ENCODE measurements at regions not wholly inside any gene's neighbourhood (a gene's known extent, or its start where the extent isn't known, plus 50 kb on each side); places are given as distances from the start of the nearest gene placed in this dataset.

DNA sequence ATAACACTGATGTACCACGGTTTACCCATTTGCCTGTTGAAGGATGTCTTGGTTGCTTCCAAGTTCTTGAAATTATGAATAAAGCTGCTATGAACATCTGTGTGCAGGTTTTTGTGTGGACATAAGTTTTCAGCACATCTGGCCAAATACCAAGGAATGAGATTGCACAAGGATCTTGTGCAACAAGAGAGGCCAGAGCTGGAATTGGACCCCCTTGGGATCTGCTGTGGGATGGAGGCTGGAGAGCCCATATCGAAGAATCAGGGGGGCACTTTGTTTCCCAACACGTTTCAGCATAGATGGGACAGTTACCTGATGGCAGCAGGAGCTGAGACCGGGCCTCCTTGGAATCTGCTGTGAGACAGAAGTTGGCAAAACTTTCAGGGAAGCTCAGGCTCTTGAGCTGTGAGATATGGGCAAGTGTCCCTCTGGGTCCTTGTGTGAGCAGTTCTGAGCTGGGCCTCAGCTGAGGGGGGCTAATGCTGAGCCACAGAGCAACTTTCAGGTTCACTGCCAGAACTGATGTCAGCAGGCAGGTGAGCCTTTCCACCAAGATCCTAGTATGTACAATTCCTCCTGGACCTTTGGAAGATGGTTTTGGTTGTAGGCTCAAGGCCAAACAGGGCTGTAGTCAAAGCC lies 115.2 kb upstream of the RAB18 start:
- TF ChIP-seq, protein P1, sequence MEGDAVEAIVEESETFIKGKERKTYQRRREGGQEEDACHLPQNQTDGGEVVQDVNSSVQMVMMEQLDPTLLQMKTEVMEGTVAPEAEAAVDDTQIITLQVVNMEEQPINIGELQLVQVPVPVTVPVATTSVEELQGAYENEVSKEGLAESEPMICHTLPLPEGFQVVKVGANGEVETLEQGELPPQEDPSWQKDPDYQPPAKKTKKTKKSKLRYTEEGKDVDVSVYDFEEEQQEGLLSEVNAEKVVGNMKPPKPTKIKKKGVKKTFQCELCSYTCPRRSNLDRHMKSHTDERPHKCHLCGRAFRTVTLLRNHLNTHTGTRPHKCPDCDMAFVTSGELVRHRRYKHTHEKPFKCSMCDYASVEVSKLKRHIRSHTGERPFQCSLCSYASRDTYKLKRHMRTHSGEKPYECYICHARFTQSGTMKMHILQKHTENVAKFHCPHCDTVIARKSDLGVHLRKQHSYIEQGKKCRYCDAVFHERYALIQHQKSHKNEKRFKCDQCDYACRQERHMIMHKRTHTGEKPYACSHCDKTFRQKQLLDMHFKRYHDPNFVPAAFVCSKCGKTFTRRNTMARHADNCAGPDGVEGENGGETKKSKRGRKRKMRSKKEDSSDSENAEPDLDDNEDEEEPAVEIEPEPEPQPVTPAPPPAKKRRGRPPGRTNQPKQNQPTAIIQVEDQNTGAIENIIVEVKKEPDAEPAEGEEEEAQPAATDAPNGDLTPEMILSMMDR (IDR thresholded peaks at IDR 0.05 in 4 of 5, conservative IDR thresholded peaks at IDR 0.05 in 1 of 5): no peak
- no peak for TF ChIP-seq POLR2A (IDR thresholded peaks at IDR 0.05)
